AG04449 (cell line): ENCODE measurements at regions not wholly inside any gene's neighbourhood (a gene's known extent, or its start where the extent isn't known, plus 50 kb on each side); places are given as distances from the start of the nearest gene placed in this dataset.

ENCODE experiments used
- CTCF ChIA-PET: fragments of 350-600 bp; formaldehyde crosslinking; extraction: SDS; loops from one replicate; lab custom pipeline; 2021; ENCODE audit warnings: antibody characterized with exemption; lab: Yijun Ruan, JAX
- POLR2A ChIA-PET: fragments of 400-600, 350-600 bp; formaldehyde crosslinking; extraction: SDS; loops from one replicate; lab custom pipeline; 2020; ENCODE audit warnings: antibody characterized with exemption, inconsistent platforms; lab: Yijun Ruan, JAX
- DNase-seq: peaks from one replicate; pipeline ENCODE4 v3.0.0-alpha.2; 2010; ENCODE audit warnings: low read depth, low spot score
- H3K4me3 ChIP-seq: 2 replicates; pipeline ENCODE4 v1.5.1; 2011; ENCODE audit warnings: low read depth, mild to moderate bottlenecking, control low read depth, low read length
- CTCF ChIP-seq: IDR thresholded peaks from one replicate; pipeline ENCODE4 v1.5.1; 2011; ENCODE audit warnings: mild to moderate bottlenecking, moderate library complexity, low read length, control low read depth, inconsistent platforms; ENCODE audit not compliant: insufficient read depth; ENCODE audit errors: missing control alignments

GRCh38 chr2:74036010-74036409 is 51.3 kb downstream of the TET3 start:
- POLR2A ChIA-PET: no interaction called here
- no peak for DNase-seq
- CTCF ChIA-PET: no interaction called here
- no peak overlapping the region for H3K4me3 ChIP-seq
- TF ChIP-seq CTCF: no peak

GRCh38 chr2:74036450-74037195 is 51.9 kb downstream of the TET3 start:
- H3K4me3 ChIP-seq: no peak overlapping the region
- CTCF ChIA-PET: no interaction called here
- POLR2A ChIA-PET: no interaction called here
- TF ChIP-seq CTCF: no peak
- DNase-seq: no peak

- no peak for DNase-seq
- ChIA-PET POLR2A (no interaction called here), CTCF (no interaction called here)
- no peak for TF ChIP-seq CTCF
- no peak overlapping the region for H3K4me3 ChIP-seq
These were observed 52.7 kb downstream of the TET3 start for GRCh38 chr2:74037379-74037860.

- ChIA-PET CTCF (interaction anchor here (0.9 kb wide), 1 partner anchor 26 kb away, joined by 4 read pairs; no protein-coding TSS in a partner anchor), POLR2A (no interaction called here)
- no peak overlapping the region for H3K4me3 ChIP-seq
- DNase-seq: no peak
- no peak for TF ChIP-seq CTCF
These were observed 54.9 kb downstream of the TET3 start for GRCh38 chr2:74039611-74040010.

GRCh38 chr2:74041182-74041581 is 56.5 kb downstream of the TET3 start:
- DNase-seq: no peak
- POLR2A ChIA-PET: no interaction called here
- no peak for TF ChIP-seq CTCF
- CTCF ChIA-PET: interaction anchor here (0.9 to 2.1 kb wide), 4 partner anchors 8 to 217 kb away, joined by 3 to 5 read pairs (median 4); no protein-coding TSS in a partner anchor
- no peak overlapping the region for H3K4me3 ChIP-seq

- no peak overlapping the region for H3K4me3 ChIP-seq
- TF ChIP-seq CTCF: no peak
- no peak for DNase-seq
- ChIA-PET POLR2A (no interaction called here), CTCF (interaction anchor here (2.1 kb wide), 1 partner anchor 10 kb away, joined by 5 read pairs; no protein-coding TSS in a partner anchor)
These were observed 57.0 kb downstream of the TET3 start for GRCh38 chr2:74041726-74042125.
